Hepatic stellate cell (primary cell): ENCODE measurements at regions not wholly inside any gene's neighbourhood (a gene's known extent, or its start where the extent isn't known, plus 50 kb on each side); places are given as distances from the start of the nearest gene placed in this dataset.

Experiments
- DNase-seq: peaks from one replicate; pipeline ENCODE4 v3.0.0; 2011; ENCODE audit warnings: low spot score

DNA sequence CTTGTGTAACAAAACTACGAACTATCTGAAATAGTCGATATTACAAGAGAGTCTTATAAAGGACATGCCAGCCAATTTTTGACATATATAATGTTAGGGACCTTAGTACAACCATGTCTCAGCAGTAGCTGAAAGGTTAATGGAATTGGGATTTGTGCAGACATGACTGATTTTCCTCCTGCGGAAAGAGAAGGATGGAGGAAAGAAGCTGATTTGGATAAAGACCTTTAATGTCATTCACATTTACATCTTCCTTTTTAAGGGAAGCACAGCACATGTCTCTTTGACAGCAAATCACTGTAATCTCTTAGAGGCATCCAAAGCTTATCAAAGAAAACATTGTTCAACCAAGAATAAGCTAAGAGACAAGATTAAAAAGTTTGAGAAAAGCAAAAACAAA lies 1976.2 kb upstream of the IGFBP7 start:
- no peak for DNase-seq

DNA sequence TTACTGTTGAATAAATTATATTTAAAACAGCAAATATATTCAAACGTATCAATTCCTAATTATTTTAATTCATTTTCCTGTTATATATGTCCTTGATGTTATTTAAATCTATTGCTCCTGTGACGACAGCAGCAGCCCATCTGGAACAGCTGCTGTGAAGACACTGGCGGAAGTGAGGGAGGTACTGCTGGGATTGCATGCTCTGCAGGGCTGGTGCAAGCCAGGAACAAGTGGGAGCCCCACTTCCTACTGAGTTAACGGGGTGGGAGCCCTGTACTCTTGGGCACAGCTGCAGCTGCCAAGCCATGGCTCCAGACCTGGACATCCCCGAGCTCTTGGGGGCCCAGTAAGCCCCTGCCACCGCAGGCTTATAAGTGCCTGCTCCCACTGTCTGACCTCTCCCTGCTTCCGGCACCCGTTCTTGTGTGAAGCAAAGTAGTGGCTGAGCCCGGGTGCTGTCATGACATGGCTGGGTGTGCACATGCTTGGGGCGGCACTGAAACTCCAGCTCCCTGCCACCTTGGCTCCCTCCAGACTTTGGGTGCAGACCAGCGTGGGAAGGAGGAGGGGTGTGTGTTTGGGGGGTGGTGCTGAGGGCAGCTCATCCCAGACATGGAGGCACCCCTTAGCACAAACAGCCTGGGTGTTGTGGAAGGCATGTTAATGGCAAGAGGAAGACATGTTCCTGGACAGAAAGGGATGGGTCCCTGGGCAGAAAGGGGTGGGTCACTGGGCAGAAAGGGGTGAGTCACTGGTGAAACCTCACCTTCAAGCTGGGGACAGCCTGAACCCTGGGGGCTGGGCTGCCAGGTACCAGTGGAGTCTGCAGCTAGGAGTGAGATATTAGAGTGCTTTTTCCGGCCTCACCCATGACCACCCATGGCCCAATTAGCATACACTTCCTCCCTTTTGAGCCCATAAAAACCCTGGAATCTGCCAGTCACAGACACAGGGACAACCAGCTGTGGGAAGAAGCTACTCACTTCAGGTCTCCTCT lies 1981.3 kb upstream of the IGFBP7 start:
- DNase-seq, result no peak

DNA sequence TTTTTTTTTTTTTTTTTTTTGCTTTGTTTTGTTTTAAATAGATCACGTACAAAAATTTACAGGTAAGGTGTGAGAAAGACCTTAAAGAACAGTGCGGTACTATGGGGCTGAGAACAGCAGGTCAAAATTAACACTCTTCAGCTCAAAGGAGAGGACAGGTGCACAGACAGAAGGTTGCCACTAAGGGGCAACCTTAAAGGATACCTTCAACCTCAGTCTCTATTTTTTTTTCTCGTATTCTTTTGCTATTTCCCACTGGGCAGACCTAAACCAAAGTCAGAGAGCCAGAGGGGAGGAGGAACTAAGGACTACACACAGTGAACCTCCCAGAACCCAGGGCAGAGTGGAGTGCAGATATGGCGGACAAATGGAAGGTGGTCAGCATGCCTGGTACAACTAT lies 1984.3 kb upstream of the IGFBP7 start:
- DNase-seq, result no peak

DNA sequence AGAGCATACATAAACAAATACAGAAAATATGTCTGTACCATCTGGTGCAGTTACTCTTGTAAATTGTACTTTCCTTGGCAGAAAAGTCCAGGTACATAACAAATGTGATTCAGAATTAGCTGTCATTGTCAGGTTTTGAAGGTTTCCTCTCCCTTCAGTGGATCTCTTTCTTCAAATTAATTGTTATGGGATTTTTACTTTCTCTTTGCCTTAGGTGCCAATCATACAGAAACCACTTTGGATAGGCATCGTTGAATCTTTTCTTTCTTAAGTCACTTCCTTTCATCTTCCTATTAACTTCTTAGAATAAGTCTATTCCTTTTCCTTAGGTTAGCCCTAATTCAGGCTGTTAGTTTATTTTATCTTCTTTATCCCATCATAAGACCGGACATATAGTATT lies 1992.1 kb upstream of the IGFBP7 start:
- no peak for DNase-seq

DNA sequence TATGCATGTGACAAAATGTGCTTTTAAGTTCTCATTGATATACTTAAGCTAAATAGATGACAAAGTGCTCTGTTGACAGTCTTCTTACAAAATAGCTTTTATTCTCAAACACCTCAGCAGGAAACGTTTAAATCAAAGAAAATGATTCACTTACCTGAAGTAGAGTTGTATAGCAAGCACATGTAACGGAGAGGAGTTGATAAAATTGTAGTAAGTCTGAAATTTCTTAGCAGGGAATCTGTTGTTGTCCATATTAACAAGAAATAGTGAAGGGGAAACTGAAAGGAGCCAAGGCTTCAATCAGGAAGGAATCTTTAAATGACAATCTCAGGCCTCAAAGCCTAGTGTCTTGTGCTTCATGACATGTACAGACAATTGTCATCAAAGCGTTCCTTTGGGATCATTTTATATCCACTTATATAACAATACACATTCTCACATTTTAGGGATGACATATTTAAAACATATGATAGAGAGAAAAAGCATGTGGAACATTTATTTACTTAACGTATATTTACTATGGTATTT lies 2010.2 kb upstream of the IGFBP7 start:
- DNase-seq, result no peak

DNA sequence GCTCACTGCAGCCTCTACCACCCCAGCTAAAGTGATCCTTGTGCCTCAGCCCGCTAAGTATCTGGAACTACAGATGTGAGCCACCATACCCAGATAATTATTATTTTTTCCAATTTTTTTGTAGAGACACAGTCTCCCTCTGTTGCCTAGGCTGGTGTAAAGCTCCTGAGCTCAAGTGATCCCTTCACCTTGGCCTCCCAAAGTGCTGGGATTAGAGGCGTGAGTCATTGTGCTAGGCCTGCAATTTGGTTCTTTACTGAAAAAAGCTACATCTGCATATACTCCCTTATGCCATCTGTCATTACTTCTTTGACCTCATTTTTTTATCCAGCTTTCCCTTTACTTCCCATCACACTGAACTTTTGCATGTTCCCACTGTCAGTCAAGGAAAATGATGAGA lies 2012.4 kb upstream of the IGFBP7 start:
- no peak for DNase-seq

DNA sequence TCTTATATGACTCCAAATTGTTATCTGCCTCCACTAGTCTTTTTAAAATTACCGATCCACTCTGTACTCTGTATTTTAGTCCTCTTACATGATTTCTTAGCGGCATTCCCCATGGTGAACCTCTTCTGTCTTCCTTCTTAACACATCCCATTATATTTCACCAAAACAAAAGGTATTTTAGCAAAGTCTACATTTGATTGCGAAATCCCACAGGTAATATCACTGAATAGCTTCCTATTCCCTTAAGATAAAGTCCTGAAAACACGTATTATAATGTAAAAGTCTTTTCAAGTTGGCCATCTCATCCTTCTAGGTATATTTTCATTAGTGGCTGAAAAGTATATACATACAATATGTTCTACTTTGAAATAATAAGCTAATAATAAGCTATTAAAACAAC lies 2016.0 kb upstream of the IGFBP7 start:
- no peak for DNase-seq

DNA sequence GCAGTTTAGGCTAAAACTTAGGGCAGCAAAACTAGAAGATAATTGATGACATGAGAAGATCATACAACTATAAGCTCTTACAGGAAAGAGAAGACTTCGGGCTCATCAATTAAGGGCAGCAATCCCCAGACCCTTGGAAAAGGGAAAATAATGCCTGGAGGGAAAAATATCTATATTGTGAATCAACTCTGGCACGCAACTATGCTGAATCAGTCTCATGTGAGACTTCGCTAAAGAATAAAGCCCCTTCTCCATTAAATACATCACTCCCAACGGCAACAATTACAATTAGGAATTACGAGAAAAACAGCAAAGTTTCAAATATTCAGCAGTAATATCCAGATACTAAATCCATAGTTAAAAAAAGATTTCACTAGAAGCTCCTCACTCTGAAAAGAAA lies 2016.8 kb upstream of the IGFBP7 start:
- DNase-seq, result no peak

DNA sequence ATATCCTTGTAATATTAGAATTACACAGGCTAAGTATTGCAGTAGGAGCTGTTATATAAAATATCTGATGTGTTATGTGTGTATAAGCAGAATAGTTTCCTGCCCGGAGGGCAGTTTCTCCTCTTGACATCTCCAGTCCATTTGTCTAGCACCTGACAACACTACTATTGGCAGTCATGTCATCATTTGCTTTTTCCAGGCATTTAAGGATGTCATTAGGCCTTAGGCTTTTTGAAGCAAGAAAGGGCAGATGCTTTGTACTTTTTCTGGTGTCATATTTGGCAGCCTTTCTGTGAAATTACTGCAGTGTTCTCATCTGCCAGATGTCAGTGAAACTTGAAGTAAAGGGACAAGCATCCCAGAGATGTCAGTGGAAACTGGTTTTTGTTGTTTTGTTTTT lies 2017.6 kb upstream of the IGFBP7 start:
- no peak for DNase-seq

DNA sequence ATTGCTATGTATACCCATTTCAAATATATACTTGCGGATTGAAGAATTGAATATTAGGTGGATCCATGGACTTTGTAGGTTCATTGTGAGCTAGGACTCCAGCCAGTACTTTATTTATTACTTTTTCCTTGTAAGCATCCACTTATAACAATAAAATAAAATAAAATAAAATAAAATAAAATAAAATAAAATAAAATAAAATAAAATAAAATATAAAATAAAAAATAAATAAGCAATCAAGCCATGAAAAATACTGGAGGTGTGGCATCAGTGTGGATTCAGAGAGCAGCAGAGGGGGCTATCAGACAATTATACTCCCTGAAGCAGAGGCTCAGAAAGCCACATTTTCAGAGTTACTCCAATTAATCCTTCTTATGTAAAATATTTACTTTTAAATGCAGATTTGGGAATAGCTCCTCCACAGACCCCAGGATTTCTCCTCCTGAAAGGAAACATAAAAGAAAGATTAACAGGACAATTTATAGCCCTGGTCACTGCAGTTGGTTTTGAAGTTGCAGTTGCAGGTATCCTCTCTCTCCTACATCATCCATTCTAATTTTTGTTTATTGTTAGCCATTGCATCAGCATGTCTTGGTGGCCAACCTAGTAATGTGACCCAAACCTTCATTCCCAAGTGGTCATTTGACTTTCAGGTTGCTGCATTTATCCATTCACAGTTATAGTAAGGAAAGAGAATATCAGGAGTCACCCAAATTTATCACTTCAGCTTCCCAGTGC lies 2025.2 kb upstream of the IGFBP7 start:
- no peak for DNase-seq

DNA sequence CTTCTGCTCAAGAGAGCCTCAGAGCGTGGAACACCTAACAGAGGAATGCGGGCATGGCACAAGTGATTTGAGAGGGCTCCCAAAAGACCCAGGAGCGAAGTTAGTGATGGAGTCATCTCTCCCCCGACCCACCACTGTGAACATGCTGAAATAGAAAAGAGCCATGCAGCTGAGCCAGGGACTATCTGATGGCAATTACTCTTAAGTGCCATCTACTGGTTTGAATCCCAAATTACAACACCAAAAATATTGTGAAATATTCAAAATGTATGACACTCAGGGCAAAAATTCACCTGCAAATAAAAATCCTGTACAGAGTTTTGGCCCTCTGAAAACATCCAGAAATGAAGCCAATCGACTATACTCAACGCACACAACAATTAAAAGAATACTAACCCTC lies 2038.9 kb upstream of the ADGRL3 start:
- no peak for DNase-seq

DNA sequence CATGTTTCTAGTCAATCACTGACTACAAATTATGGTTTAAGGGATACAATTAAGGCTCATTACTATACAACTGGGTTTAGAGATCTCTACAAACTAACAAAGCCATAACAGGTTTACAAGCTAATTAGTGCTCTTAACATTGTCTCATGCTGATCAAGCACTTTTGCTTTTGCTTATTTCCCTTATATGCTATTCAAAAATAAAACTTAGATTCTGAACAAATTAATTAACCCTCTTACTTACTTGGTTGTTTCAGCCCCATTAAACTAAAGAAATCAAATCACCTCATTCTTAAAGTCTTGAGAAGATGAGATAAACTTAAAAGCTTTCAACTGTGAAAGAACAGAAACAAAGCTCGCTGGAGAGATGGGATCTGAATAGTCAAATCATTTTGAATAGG lies 2024.5 kb upstream of the ADGRL3 start:
- DNase-seq, result no peak

DNA sequence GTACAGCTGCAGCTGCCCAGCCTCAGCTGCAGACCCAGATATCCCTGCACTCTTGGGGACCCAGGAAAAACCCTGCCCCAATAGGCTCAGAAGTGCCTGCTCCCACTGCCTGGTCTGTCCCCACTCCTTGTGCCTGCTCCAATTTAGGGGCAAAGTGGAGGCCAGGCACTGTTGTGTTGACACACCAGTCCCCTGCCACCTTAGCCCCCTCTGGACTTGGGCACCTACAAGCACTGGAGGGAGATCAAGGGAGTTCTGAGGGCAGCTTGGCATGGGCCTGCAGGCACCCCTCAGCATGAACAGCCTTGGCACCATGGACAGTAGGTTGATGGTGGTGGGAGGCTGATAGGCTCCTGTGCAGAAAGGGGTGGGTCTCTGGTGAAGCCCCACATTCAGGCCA lies 2020.8 kb upstream of the ADGRL3 start:
- no peak for DNase-seq

DNA sequence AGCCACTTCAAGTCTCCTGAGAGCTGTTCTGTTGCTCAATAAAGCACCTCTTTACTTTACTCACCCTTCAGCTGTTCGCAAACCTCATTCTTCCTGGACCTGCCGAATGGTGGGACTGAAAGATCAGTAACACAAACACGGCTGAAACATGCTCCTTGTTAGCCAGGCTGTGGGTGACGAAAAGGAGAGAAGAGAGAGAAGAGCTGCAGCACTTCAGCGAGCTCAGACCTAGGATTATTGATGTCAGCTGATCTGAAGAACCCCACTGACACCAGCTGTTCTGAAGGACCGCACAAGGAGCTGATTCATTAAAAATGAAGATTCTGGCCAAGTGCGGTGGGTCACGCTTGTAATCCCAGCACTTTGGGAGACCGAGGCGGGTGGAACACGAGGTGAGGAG lies 2020.0 kb upstream of the ADGRL3 start:
- DNase-seq, result no peak

DNA sequence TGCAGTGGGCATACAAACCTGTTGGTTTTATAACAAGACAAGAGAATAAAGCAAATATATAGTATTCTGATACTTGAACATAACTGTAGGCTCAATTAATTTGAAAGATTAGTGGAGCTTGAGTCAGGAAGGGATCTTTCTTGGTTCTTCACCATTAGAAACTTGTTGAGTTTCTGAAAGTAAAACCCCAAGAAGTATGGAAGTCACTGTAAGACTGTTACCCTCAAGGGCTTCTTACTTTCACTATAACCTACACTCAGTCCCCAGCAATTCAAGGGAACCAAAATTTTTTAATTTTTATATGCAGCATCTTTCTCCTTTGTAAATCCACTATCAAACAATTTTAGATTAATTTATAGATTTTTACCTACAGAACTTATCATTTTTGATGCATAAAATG lies 2019.2 kb upstream of the ADGRL3 start:
- DNase-seq, result no peak

DNA sequence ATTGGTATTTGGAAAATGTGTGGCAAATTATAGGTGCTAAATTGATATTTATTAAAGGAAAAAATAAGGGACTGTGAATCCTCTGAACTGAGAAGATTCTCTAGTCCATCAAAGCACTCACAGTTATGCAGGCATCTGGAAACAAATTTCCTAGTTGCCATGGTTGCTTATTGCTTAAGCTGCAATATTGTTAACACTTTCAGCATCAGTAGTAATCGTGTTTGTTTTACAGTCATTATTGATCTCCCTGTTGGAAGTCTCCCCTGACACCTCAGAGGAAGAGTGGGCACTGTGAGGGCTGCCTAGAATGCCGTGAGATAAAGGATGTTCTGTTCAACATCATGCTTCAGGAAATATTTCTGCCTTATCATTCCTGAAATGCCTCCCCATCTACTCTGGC lies 2004.3 kb upstream of the ADGRL3 start:
- DNase-seq, result no peak

DNA sequence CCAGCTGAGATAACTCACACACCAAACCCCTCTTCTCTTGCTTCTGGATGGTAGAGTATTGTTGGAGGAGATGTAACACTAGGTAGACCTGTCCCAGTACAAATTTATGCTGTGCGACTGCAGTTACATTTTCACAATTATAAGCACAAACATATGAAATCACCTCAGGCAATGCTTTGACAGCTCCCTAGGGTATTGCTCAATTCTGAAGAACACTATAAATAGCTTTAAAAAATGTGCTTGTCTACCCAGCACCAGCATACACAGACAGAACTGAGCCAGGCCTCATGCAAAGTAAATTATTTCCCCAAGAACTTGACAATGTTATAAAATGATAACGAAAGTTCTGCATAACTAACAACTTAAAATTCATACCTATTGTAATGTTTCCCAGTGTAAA lies 1999.1 kb upstream of the ADGRL3 start:
- no peak for DNase-seq

DNA sequence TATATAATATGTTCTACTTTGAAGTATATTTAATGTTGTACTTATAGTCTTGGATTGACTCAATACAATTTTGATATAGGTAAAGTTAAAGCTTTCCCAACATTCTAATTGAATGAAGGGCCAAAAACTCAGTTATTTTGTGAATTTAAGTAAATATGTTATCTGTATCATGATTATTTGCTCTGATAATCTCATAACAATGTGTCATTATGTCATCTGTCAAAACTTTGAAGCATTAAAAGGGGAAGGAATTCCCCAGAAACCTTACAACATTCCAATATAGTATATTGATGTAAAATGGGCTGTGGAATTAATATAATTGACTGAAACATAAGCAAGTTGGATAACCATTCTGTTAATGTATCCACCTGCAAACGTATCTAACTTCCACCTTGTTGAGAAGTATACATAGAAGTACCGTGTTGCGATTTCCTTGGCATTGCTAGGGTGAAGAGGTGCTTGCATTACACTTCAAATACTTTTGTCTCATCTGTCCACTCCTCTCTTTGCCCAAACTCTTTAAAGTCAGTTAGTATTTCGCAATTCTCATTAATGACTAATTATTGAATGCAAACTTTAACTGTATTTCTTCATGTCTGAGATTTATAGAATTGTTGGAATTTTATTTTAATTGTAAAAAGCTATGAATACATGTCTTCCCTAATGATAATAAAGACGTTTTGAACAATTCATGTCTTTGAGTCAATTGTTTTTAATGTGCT lies 1982.1 kb upstream of the ADGRL3 start:
- DNase-seq, result no peak

DNA sequence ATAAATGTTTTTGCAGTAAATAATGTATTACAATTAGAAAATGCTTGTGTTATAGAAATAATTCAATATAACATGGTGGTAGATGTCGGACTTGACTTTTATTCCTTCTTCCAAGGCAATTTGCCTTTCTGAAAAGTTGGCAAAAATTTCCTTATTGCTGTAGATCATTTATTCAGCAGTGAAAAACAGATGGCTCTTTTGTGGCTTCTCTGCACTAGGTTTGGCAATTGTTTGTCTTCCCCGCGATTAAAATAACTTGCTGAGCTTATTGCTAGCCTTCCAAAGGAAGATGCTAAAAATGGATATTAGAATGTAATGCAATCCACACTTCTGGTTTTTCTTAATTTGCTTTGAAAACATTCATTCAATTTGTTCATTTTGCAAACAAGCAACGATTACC lies 1977.9 kb upstream of the ADGRL3 start:
- no peak for DNase-seq

DNA sequence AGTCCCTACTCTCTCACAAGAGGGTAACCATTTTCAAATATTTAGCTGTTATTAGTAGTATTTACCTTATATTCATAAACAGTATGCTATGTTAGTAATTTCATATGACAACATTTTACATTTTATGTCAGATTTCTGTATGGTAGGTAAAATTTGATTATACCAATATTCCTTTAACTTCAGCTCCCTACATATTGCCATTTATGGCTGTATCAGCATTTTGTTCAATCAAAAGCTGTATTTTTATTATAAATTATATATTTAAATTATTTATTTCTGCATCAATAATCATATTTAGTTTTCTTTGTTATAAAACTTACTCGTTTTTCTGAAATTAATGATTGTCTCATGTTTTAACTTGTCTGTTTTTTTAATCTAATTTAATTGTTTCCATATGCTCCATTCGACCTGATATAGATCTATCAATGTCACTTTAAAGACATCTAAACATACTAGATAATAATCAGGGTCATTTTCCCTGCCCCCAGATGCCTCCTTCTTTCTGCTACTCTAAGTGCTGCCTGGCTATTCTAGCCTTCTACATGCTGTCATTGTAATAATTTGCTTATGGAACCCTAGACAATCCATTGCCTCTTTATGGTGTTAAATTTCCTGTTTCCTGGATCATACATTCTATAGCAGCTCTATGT lies 1976.7 kb upstream of the ADGRL3 start:
- DNase-seq, result no peak

DNA sequence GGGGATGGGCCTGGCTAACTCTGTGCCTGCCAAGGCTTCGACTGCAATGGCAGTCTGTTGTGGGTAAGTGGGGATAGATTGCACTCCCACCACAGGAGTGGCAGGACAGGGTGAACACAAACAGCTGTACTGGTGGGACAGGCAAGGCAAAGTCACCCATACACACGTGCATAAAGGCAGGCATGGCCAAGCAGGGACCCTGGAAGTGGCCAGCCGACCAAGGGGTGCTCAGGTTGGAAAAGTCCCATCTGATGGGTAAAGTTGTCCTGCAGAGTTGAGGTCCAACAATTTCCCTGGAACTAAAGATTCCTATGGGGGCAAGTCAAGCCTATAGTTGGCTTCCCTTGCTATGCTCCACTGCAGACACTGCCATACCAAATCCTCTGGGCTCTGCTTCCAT lies 1961.9 kb upstream of the ADGRL3 start:
- no peak for DNase-seq

DNA sequence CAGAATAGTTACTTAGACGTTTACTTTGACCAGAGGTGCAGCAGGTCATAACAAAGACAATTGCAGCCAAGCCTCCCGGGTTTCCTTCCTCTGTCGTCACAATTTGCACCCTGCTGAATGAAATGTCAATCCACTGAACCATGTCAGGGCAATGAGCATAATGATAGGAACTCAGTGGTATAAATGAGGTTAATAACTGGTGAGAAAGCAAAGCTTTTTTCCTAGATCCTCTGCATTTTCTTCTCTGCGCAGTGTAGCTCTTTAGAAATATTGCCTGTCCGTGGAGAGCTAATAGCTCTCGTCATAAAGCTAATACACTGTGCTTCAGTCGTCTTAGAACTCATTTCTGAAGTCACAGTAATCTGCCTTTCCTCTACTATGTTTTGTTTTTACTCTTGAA lies 1960.1 kb upstream of the ADGRL3 start:
- no peak for DNase-seq
